T-cell (primary cell): ENCODE measurements at regions not wholly inside any gene's neighbourhood (a gene's known extent, or its start where the extent isn't known, plus 50 kb on each side); places are given as distances from the start of the nearest gene placed in this dataset.

Experiments
- ATAC-seq, 4 experiments: fragments of 200-7000 bp in 3 of 4; fragments of 150-1000 bp in 1 of 4; cut with Tn5 transposase; replicated peaks in 1 of 4; 1 replicate in 3 of 4; 2 replicates in 1 of 4; pipeline ENCODE4 v1.10.0; 2021; ENCODE audit warnings: moderate library complexity in 3 of 4, mild to moderate bottlenecking in 2 of 4, moderate number of reproducible peaks in 1 of 4
- CTCF ChIA-PET, 2 donors: fragments of 300-600 bp; sonication (Branson Sonifier 250); formaldehyde crosslinking; loops; one replicate each; lab custom pipeline; 2022; ENCODE audit warnings: antibody characterized with exemption in 2 of 2; lab: Charles Lee
- POLR2A ChIA-PET, 2 donors: fragments of 300-600 bp; sonication (Branson Sonifier 250); formaldehyde crosslinking; loops; one replicate each; lab custom pipeline; 2022; ENCODE audit warnings: antibody characterized with exemption in 2 of 2; lab: Charles Lee
- DNase-seq, 35 experiments: peaks; one replicate each; pipeline versions ENCODE4 v3.0.0 to v3.0.0-alpha.2; 2013 to 2023
- H3K27ac ChIP-seq: one replicate; pipeline ENCODE4 v1.5.1; 2013; ENCODE audit warnings: low read length
- H3K27me3 ChIP-seq, 2 experiments: replicated peaks in 1 of 2; 1 replicate in 1 of 2; 2 replicates in 1 of 2; pipeline versions ENCODE4 v1.6.1 to v1.7.0; 2013; ENCODE audit warnings: low read length in 1 of 2, mixed read lengths in 1 of 2; ENCODE audit not compliant: control insufficient read depth in 2 of 2, insufficient read depth in 2 of 2; ENCODE audit errors: extremely low read depth in 1 of 2
- H3K36me3 ChIP-seq, 2 donors: 1 replicate in 1 of 2; 2 replicates in 1 of 2; pipeline versions ENCODE4 v1.6.1 to v1.7.0; 2013; ENCODE audit warnings: low read length in 1 of 2; ENCODE audit not compliant: control insufficient read depth in 2 of 2, insufficient read depth in 1 of 2; ENCODE audit errors: extremely low read depth in 1 of 2
- H3K4me1 ChIP-seq, 2 experiments: 1 replicate in 1 of 2; 2 replicates in 1 of 2; pipeline versions ENCODE4 v1.6.1 to v1.7.0; 2013; ENCODE audit warnings: low read length in 2 of 2, mixed read lengths in 1 of 2; ENCODE audit not compliant: insufficient read depth in 2 of 2, control insufficient read depth in 1 of 2; ENCODE audit errors: extremely low read depth in 1 of 2
- H3K4me3 ChIP-seq, 2 donors: 1 replicate in 1 of 2; 2 replicates in 1 of 2; pipeline versions ENCODE4 v1.5.1 to v1.7.0; 2013; ENCODE audit warnings: mild to moderate bottlenecking in 2 of 2, low read length in 1 of 2, moderate library complexity in 1 of 2; ENCODE audit not compliant: control insufficient read depth in 1 of 2; ENCODE audit errors: extremely low read depth in 1 of 2
- H3K9me3 ChIP-seq: 2 replicates; pipeline ENCODE4 v1.7.0; 2013
- H3K27ac Mint-ChIP-seq, 2 donors: one replicate each; pipeline ENCODE4 v1.8.0; 2020 to 2021; ENCODE audit warnings: mild to moderate bottlenecking in 2 of 2, mixed read lengths in 2 of 2
- H3K27me3 Mint-ChIP-seq, 2 donors: one replicate each; pipeline ENCODE4 v1.8.0; 2021 to 2022; ENCODE audit warnings: mixed read lengths in 2 of 2
- H3K36me3 Mint-ChIP-seq: one replicate; pipeline ENCODE4 v1.8.0; 2021; ENCODE audit warnings: mixed read lengths
- H3K4me1 Mint-ChIP-seq, 3 donors: one replicate each; pipeline ENCODE4 v1.8.0; 2020 to 2022; ENCODE audit warnings: mixed read lengths in 3 of 3, mild to moderate bottlenecking in 1 of 3
- H3K4me3 Mint-ChIP-seq, 3 donors: one replicate each; pipeline ENCODE4 v1.8.0; 2020 to 2022; ENCODE audit warnings: mild to moderate bottlenecking in 3 of 3, mixed read lengths in 3 of 3, moderate library complexity in 3 of 3
- H3K9me3 Mint-ChIP-seq, 3 donors: one replicate each; pipeline ENCODE4 v1.8.0; 2020 to 2022; ENCODE audit warnings: mixed read lengths in 3 of 3
- WGBS: methylation state at CpG from one replicate; pipeline ENCODE4 v1.1.5; 2013; ENCODE audit warnings: missing lambda C conversion rate; ENCODE audit not compliant: insufficient coverage; 5-methylcytosine and 5-hydroxymethylcytosine counted together

DNA sequence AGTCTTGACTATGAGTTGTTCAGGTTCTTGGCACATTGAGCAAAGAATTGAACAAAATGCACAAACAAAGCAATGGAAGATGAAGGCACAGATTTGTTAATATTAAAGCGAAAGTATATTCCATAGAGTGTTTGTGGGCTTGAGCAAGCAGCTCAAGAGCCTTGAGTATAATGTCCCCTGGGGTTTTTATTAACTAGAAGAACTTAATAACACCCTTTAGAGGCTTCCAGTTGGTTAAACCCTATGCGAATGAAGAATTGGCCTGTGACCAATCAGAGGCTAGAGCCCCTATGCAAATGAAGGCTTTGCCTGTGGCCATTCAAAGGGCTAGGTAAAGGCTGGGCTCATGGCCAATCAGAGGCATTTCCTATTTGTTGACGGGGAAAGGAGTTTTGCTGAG is 135.3 kb upstream of the IL12B start:
- Mint-ChIP-seq H3K4me1 (peaks cover 21 to 25% (median 22%) of the 10 kb centered on the region in 3 donors), H3K36me3 (no peaks in the 10 kb centered on the region), H3K4me3 (no peak overlapping the region), H3K27me3 (peaks cover 0 to 4% of the 10 kb centered on the region in 2 donors), H3K27ac (no peak overlapping the region), H3K9me3 (no peaks in the 10 kb centered on the region)
- no peaks in the 10 kb centered on the region for H3K9me3 ChIP-seq
- no peak overlapping the region for H3K4me3 ChIP-seq
- CTCF ChIA-PET: interaction anchor here in 1 of 2 donors (0.6 kb wide), 1 partner anchor 554 kb away, joined by 10 read pairs; no protein-coding TSS in a partner anchor
- no peaks in the 10 kb centered on the region for H3K36me3 ChIP-seq
- 100% methylated on average over 1 of the region's 3 CpGs for WGBS
- ATAC-seq: no peak
- H3K27ac ChIP-seq: no peak overlapping the region
- H3K4me1 ChIP-seq: peaks cover 10 to 13% of the 10 kb centered on the region in 2 experiments
- DNase-seq: no peak
- POLR2A ChIA-PET: no interaction called here
- H3K27me3 ChIP-seq: no peaks in the 10 kb centered on the region

GRCh38 chr5:159467666-159468065 is 137.4 kb upstream of the IL12B start:
- 83% methylated on average over 1 of the region's 5 CpGs for WGBS
- Histone ChIP-seq H3K27me3 (no peaks in the 10 kb centered on the region), H3K36me3 (no peaks in the 10 kb centered on the region), H3K27ac (no peak overlapping the region), H3K4me3 (no peak overlapping the region), H3K9me3 (no peaks in the 10 kb centered on the region), H3K4me1 (peaks cover 10 to 13% of the 10 kb centered on the region in 2 experiments)
- Mint-ChIP-seq H3K27ac (no peak overlapping the region), H3K36me3 (no peaks in the 10 kb centered on the region), H3K9me3 (no peaks in the 10 kb centered on the region), H3K4me3 (no peak overlapping the region), H3K4me1 (peaks cover 21 to 25% (median 24%) of the 10 kb centered on the region in 3 donors), H3K27me3 (peaks cover 3 to 8% of the 10 kb centered on the region in 2 donors)
- CTCF ChIA-PET: no interaction called here
- DNase-seq: no peak
- ATAC-seq: no peak
- POLR2A ChIA-PET: no interaction called here

- no peaks in the 10 kb centered on the region for H3K36me3 ChIP-seq
- H3K27ac ChIP-seq: no peak overlapping the region
- peaks cover 5 to 8% of the 10 kb centered on the region in 2 donors for H3K27me3 Mint-ChIP-seq
- H3K27ac Mint-ChIP-seq: peak overlapping the region in 1 of 2 donors; percentile 40
- WGBS: 79% methylated on average over 7 of the region's 11 CpGs
- H3K36me3 Mint-ChIP-seq: no peaks in the 10 kb centered on the region
- H3K4me1 ChIP-seq: peaks cover 10 to 13% of the 10 kb centered on the region in 2 experiments
- H3K9me3 Mint-ChIP-seq: peaks cover 0 to 16% (median 9%) of the 10 kb centered on the region in 3 donors
- no peaks in the 10 kb centered on the region for H3K9me3 ChIP-seq
- H3K27me3 ChIP-seq: no peaks in the 10 kb centered on the region
- H3K4me3 Mint-ChIP-seq: peak overlapping the region; percentile 14 to 34 (median 32)
- peak overlapping the region in 1 of 2 donors; percentile 19 for H3K4me3 ChIP-seq
- ChIA-PET CTCF (no interaction called here), POLR2A (no interaction called here)
- peak in 14 of 35 experiments; percentile 2 to 56 (median 14) for DNase-seq
- peaks cover 21 to 25% (median 24%) of the 10 kb centered on the region in 3 donors for H3K4me1 Mint-ChIP-seq
- ATAC-seq: peak; percentile 90 to 99 (median 95)
These were observed 139.4 kb upstream of the IL12B start for GRCh38 chr5:159469496-159470372.

DNA sequence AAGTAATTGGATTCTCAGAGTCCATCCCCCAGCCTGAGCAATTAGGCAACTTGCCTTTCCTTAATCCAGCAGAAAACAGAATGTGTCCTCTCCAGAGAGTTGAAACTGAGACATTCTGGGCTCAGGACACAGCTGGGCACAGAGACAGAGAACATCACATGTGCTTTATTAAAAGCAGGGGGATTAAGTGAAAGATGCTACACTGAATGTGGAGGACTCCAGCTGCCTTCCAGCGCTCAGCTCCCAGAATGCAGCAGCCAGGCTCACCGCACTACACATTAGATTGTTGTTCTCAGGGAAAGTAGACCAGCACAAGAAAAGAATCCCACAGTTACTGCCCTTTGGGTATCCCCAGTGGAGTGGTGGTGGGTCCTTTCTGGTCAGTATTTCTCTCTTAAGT is 141.6 kb upstream of the IL12B start:
- Histone ChIP-seq H3K4me1 (peaks cover 10 to 13% of the 10 kb centered on the region in 2 experiments), H3K27ac (no peak overlapping the region), H3K36me3 (no peaks in the 10 kb centered on the region), H3K9me3 (peaks cover 3% of the 10 kb centered on the region), H3K27me3 (no peaks in the 10 kb centered on the region), H3K4me3 (no peak overlapping the region)
- ChIA-PET POLR2A (no interaction called here), CTCF (no interaction called here)
- ATAC-seq (no peak), DNase-seq (no peak)
- Mint-ChIP-seq H3K27me3 (peaks cover 5 to 8% of the 10 kb centered on the region in 2 donors), H3K36me3 (peaks cover 2% of the 10 kb centered on the region), H3K27ac (no peak overlapping the region), H3K9me3 (peaks cover 4 to 35% (median 20%) of the 10 kb centered on the region in 3 donors), H3K4me1 (peaks cover 21 to 25% (median 24%) of the 10 kb centered on the region in 3 donors), H3K4me3 (no peak overlapping the region)
- WGBS: no CpG with 5 or more reads among the region's 2 CpGs

- Mint-ChIP-seq H3K27me3 (peaks cover 4 to 6% of the 10 kb centered on the region in 2 donors), H3K9me3 (peaks cover 4 to 35% (median 20%) of the 10 kb centered on the region in 3 donors), H3K36me3 (peaks cover 2% of the 10 kb centered on the region), H3K27ac (no peak overlapping the region), H3K4me3 (no peak overlapping the region), H3K4me1 (peaks cover 15 to 17% (median 15%) of the 10 kb centered on the region in 3 donors)
- ChIA-PET POLR2A (interaction anchor here in 1 of 2 donors (0.7 kb wide), 1 partner anchor 25 kb away, joined by 3 read pairs; no protein-coding TSS in a partner anchor), CTCF (interaction anchor here in 1 of 2 donors (0.6 kb wide), 1 partner anchor 271 kb away, joined by 3 read pairs; no protein-coding TSS in a partner anchor)
- Histone ChIP-seq H3K36me3 (no peaks in the 10 kb centered on the region), H3K9me3 (peaks cover 3% of the 10 kb centered on the region), H3K4me3 (no peak overlapping the region), H3K27ac (no peak overlapping the region), H3K27me3 (no peaks in the 10 kb centered on the region), H3K4me1 (peaks cover 6 to 14% of the 10 kb centered on the region in 2 experiments)
- ATAC-seq (no peak), DNase-seq (no peak)
These were observed 144.7 kb upstream of the IL12B start for GRCh38 chr5:159475026-159475425.

DNA sequence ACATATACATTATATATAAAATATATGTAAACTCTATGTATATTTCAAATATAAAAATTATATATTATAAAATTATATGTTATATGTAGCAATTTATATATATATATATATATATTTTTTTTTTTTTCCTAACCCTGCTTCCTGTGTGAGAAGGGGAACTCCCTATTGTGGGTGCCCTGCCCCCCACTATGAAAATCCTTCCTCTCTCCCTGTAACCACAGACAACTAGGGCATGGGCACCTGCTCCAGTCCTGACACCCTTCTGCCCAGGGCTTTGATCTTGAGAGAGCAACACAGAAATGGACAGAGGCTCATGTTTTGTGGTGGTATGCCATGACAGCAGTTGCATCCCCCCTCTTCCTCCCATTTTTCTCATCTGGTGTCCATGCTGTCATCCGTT is 148.7 kb upstream of the IL12B start:
- H3K27ac Mint-ChIP-seq: no peak overlapping the region
- Histone ChIP-seq H3K36me3 (no peaks in the 10 kb centered on the region), H3K27ac (no peak overlapping the region), H3K4me1 (peaks cover 3 to 12% of the 10 kb centered on the region in 2 experiments), H3K9me3 (peaks cover 3% of the 10 kb centered on the region), H3K27me3 (no peaks in the 10 kb centered on the region), H3K4me3 (no peak overlapping the region)
- WGBS: 50% methylated on average over 1 of the region's 1 CpG
- H3K4me3 Mint-ChIP-seq: peak overlapping the region in 1 of 3 donors; percentile 9
- DNase-seq: peak in 14 of 35 experiments; percentile 4 to 52 (median 12)
- H3K36me3 Mint-ChIP-seq: peaks cover 2% of the 10 kb centered on the region
- peaks cover 12 to 15% (median 13%) of the 10 kb centered on the region in 3 donors for H3K4me1 Mint-ChIP-seq
- ATAC-seq: peak in 1 of 4 experiments; percentile 32
- ChIA-PET POLR2A (no interaction called here), CTCF (no interaction called here)
- H3K27me3 Mint-ChIP-seq: peaks cover 1 to 4% of the 10 kb centered on the region in 2 donors
- H3K9me3 Mint-ChIP-seq: peaks cover 4 to 27% (median 17%) of the 10 kb centered on the region in 3 donors
